MCF 10A (cell line): ENCODE measurements at regions not wholly inside any gene's neighbourhood (a gene's known extent, or its start where the extent isn't known, plus 50 kb on each side); places are given as distances from the start of the nearest gene placed in this dataset.

ENCODE experiments used
- BruUV-seq: library from RNA; stranded (reverse); fragments of 400-500 nt; replicated peaks from 2 replicates; lab custom pipeline; 2021; lab: Mats Ljungman, UMichigan
- CTCF ChIA-PET: fragments of 300-600 bp; sonication (Branson Sonifier 250); formaldehyde crosslinking; extraction: SDS; loops from one replicate; lab custom pipeline; 2021; ENCODE audit warnings: antibody characterized with exemption, inconsistent platforms; lab: Yijun Ruan, JAX
- POLR2A ChIA-PET: fragments of 300-600, 350-650 bp; sonication (Branson Sonifier 250); formaldehyde crosslinking; extraction: SDS; loops from one replicate; lab custom pipeline; 2020; ENCODE audit warnings: antibody characterized with exemption, inconsistent platforms; lab: Yijun Ruan, JAX
- DNase-seq: peaks from one replicate; pipeline ENCODE4 v3.0.0-alpha.2; 2018; ENCODE audit not compliant: unreplicated experiment
- H3K27ac Mint-ChIP-seq: one replicate; pipeline ENCODE4 v1.8.0; 2022; ENCODE audit warnings: mild to moderate bottlenecking, low read depth, mixed read lengths; ENCODE audit not compliant: unreplicated experiment
- H3K27me3 Mint-ChIP-seq: one replicate; pipeline ENCODE4 v1.8.0; 2022; ENCODE audit warnings: mixed read lengths; ENCODE audit not compliant: insufficient read depth, unreplicated experiment
- H3K36me3 Mint-ChIP-seq: one replicate; pipeline ENCODE4 v1.8.0; 2022; ENCODE audit warnings: mild to moderate bottlenecking, moderate library complexity, mixed read lengths; ENCODE audit not compliant: insufficient read depth, unreplicated experiment
- H3K4me1 Mint-ChIP-seq: one replicate; pipeline ENCODE4 v1.8.0; 2022; ENCODE audit warnings: mixed read lengths; ENCODE audit not compliant: insufficient read depth, unreplicated experiment
- H3K4me3 Mint-ChIP-seq: one replicate; pipeline ENCODE4 v1.8.0; 2022; ENCODE audit warnings: mild to moderate bottlenecking, moderate library complexity, mixed read lengths; ENCODE audit not compliant: unreplicated experiment
- H3K9me3 Mint-ChIP-seq: one replicate; pipeline ENCODE4 v1.8.0; 2022; ENCODE audit warnings: mixed read lengths; ENCODE audit not compliant: unreplicated experiment
- intact Hi-C: fragments of 100-400 bp; cut with micrococcal nuclease; formaldehyde crosslinking; loops from 2 replicates; pipeline ENCODE4 v1.14.1; 2022
- TF ChIP-seq, protein P1 (sequence below): fragments of 200-600 bp; IDR thresholded peaks from one replicate; pipeline ENCODE4 v1.8.0; 2022; ENCODE audit warnings: antibody characterized with exemption, mild to moderate bottlenecking; ENCODE audit not compliant: unreplicated experiment

DNA sequence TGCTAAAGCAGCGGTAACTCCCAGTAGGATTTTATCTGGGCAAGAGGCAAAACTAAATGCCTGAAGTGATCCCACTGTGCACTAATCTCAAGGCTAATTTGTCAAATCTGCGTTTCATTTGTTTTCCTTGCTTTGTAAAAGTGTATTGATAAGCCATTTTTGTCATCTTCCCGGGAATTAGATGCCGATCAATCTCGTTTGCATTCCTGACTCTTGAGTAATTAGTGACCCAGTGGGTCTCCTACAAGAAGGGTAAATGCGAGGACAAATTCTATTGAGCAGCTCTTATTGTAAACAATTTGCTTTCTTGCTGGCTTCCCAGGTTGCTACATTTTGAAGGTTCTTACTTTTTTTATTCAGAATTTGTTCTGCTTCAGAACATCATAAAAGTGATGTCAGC lies 129.7 kb downstream of the EFNB2 start:
- intact Hi-C loops = no loop called here
- H3K27me3 Mint-ChIP-seq = no peaks in the 10 kb centered on the region
- ChIA-PET CTCF (no interaction called here), POLR2A (no interaction called here)
- TF ChIP-seq, protein P1, sequence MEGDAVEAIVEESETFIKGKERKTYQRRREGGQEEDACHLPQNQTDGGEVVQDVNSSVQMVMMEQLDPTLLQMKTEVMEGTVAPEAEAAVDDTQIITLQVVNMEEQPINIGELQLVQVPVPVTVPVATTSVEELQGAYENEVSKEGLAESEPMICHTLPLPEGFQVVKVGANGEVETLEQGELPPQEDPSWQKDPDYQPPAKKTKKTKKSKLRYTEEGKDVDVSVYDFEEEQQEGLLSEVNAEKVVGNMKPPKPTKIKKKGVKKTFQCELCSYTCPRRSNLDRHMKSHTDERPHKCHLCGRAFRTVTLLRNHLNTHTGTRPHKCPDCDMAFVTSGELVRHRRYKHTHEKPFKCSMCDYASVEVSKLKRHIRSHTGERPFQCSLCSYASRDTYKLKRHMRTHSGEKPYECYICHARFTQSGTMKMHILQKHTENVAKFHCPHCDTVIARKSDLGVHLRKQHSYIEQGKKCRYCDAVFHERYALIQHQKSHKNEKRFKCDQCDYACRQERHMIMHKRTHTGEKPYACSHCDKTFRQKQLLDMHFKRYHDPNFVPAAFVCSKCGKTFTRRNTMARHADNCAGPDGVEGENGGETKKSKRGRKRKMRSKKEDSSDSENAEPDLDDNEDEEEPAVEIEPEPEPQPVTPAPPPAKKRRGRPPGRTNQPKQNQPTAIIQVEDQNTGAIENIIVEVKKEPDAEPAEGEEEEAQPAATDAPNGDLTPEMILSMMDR = no peak
- H3K4me1 Mint-ChIP-seq = peaks cover 8% of the 10 kb centered on the region
- no TSS peak for BruUV-seq
- no peaks in the 10 kb centered on the region for H3K9me3 Mint-ChIP-seq
- no peak overlapping the region for H3K27ac Mint-ChIP-seq
- H3K4me3 Mint-ChIP-seq = no peak overlapping the region
- H3K36me3 Mint-ChIP-seq = no peaks in the 10 kb centered on the region
- no peak for DNase-seq

DNA sequence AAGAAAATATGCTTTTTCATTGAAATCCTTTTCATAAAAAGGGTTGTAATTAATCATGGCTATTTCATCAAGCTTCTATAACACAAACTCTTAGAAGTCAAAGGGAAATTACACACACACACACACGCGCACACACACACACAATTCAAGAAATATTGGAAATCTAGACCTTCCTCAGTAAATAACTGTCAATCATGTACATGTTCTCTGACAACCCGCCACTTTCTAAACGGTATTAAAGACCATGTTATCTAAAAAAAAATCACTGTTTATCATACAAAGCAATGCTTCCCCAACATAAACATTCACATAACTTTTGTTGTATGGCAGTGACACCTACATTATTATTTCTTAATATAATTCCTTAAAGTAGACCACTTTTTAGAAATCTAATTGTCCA lies 132.2 kb downstream of the EFNB2 start:
- TF ChIP-seq, protein P1 = no peak
- no peaks in the 10 kb centered on the region for H3K27me3 Mint-ChIP-seq
- BruUV-seq = no TSS peak
- intact Hi-C loops = no loop called here
- no peak overlapping the region for H3K27ac Mint-ChIP-seq
- H3K9me3 Mint-ChIP-seq = no peaks in the 10 kb centered on the region
- no peaks in the 10 kb centered on the region for H3K36me3 Mint-ChIP-seq
- H3K4me1 Mint-ChIP-seq = peaks cover 8% of the 10 kb centered on the region
- CTCF ChIA-PET = interaction anchor here (0.6 kb wide), 1 partner anchor 1548 kb away, joined by 3 read pairs; no protein-coding TSS in a partner anchor
- no peak for DNase-seq
- POLR2A ChIA-PET = no interaction called here
- no peak overlapping the region for H3K4me3 Mint-ChIP-seq

DNA sequence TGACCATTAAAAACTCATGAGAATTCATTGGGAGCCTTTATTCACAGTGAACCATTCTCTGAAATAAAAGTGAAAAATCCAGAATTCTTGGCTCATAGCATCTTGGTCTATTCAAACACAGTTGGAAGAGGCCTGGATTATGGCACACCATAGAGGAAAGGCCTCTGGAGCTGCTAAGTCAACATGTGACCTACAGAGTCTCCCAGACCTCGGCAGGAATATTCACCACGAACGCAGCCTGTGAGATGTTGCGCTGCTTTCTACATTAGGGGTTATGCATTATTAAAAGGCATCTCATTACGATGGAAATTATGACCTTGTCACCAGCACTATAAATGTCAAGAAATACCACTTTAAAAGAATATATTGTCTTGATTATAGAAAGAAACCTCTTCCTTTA lies 132.6 kb downstream of the EFNB2 start:
- intact Hi-C loops = no loop called here
- no peaks in the 10 kb centered on the region for H3K27me3 Mint-ChIP-seq
- H3K4me1 Mint-ChIP-seq = peaks cover 8% of the 10 kb centered on the region
- H3K27ac Mint-ChIP-seq = no peak overlapping the region
- ChIA-PET POLR2A (no interaction called here), CTCF (interaction anchor here (0.6 kb wide), 1 partner anchor 1547 kb away, joined by 3 read pairs; no protein-coding TSS in a partner anchor)
- no TSS peak for BruUV-seq
- no peaks in the 10 kb centered on the region for H3K36me3 Mint-ChIP-seq
- no peaks in the 10 kb centered on the region for H3K9me3 Mint-ChIP-seq
- TF ChIP-seq, protein P1 = no peak
- no peak for DNase-seq
- H3K4me3 Mint-ChIP-seq = no peak overlapping the region

DNA sequence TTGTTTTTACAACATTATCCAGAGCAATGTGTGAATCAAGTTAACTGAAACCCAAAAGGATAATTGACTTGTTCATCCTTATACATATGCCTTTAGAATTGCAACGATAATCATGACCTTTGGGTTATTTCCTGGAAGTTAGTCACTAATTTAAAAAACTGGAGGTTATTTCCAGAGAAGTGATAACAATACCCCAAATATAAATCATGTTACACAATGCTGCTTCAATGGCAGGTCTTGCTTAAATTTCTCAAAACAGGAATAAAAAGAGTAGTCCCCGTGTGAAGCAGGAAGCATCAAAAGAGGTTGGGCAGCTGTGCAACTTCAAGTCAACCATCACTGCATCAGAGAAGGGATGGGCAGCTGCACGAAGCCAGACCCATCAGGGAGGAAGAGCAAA lies 134.4 kb downstream of the EFNB2 start:
- Mint-ChIP-seq H3K27ac (no peak overlapping the region), H3K4me1 (no peaks in the 10 kb centered on the region), H3K9me3 (no peaks in the 10 kb centered on the region), H3K4me3 (no peak overlapping the region), H3K36me3 (no peaks in the 10 kb centered on the region), H3K27me3 (no peaks in the 10 kb centered on the region)
- TF ChIP-seq, protein P1 = no peak
- no TSS peak for BruUV-seq
- POLR2A ChIA-PET = interaction anchor here (0.6 kb wide), 1 partner anchor 16 kb away, joined by 4 read pairs; no protein-coding TSS in a partner anchor
- intact Hi-C loops = no loop called here
- CTCF ChIA-PET = no interaction called here
- no peak for DNase-seq
